ENCODE measurements at regions not wholly inside any gene's neighbourhood (a gene's known extent, or its start where the extent isn't known, plus 50 kb on each side); places are given as distances from the start of the nearest gene placed in this dataset.

DNA sequence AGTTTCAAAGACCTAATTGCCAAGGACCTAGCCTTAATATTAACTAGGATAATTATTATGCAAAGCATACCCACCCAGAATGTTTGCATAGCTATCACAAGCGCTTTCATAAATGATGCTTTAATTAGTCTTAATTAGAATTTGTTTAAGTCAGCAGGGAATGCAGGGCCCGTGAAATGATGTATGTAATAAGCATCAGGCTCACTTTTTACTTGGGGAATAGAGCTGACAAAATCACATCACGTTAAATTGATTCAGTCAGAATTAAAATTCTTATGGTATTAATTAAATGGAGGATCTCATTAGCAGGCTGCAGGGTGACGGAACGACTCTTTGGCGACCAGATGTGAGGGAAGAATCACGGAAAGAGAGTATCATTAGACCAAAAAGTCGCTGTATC is 264.5 kb downstream of the GPD2 start:
- H3K27ac ChIP-seq = no peak overlapping the region
- peaks cover 0 to 11% (median 8%) of the 10 kb centered on the region in 4 donors for H3K4me1 ChIP-seq
- intact Hi-C loops (cut with DNase I) = no loop called here
- H3K27me3 ChIP-seq = no peaks in the 10 kb centered on the region
- no peak for DNase-seq
- WGBS, 2 donors = 83 to 90% methylated on average over 8 of the region's 8 CpGs
- H3K9me3 ChIP-seq = no peaks in the 10 kb centered on the region
- TF ChIP-seq EP300 (IDR thresholded peaks at IDR 0.05) (no peak), POLR2A (IDR thresholded peaks at IDR 0.05) (no peak), POLR2AphosphoS5 (IDR thresholded peaks at IDR 0.05) (no peak)
- TF ChIP-seq, protein P1, sequence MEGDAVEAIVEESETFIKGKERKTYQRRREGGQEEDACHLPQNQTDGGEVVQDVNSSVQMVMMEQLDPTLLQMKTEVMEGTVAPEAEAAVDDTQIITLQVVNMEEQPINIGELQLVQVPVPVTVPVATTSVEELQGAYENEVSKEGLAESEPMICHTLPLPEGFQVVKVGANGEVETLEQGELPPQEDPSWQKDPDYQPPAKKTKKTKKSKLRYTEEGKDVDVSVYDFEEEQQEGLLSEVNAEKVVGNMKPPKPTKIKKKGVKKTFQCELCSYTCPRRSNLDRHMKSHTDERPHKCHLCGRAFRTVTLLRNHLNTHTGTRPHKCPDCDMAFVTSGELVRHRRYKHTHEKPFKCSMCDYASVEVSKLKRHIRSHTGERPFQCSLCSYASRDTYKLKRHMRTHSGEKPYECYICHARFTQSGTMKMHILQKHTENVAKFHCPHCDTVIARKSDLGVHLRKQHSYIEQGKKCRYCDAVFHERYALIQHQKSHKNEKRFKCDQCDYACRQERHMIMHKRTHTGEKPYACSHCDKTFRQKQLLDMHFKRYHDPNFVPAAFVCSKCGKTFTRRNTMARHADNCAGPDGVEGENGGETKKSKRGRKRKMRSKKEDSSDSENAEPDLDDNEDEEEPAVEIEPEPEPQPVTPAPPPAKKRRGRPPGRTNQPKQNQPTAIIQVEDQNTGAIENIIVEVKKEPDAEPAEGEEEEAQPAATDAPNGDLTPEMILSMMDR (IDR thresholded peaks at IDR 0.05) = no peak
- H3K4me3 ChIP-seq = no peak overlapping the region
- no peaks in the 10 kb centered on the region for H3K36me3 ChIP-seq

DNA sequence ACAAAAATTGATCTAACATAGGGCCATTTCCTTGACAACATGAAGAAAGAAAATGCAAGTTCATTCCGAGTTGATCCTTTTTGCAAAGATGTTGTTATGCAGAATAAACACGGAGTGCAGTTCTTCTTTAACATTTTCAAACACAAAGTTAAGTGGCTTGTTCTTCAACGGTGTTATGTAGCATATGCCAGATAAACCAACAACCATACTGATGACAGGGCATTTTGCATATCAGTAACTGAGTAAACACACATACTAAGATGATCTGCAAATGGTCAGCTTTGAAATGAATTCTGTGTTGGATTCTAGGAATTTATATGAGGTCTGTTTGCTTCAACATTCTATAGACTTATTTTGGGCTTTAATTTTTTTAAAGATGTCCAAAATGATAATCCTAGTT is 266.4 kb downstream of the GPD2 start:
- H3K4me1 ChIP-seq = peaks cover 0 to 11% (median 8%) of the 10 kb centered on the region in 4 donors
- no peaks in the 10 kb centered on the region for H3K36me3 ChIP-seq
- DNase-seq = no peak
- H3K27me3 ChIP-seq = no peaks in the 10 kb centered on the region
- H3K9me3 ChIP-seq = no peaks in the 10 kb centered on the region
- TF ChIP-seq EP300 (IDR thresholded peaks at IDR 0.05) = no peak
- TF ChIP-seq POLR2A (IDR thresholded peaks at IDR 0.05) = no peak
- TF ChIP-seq, protein P1 (IDR thresholded peaks at IDR 0.05) = no peak
- TF ChIP-seq POLR2AphosphoS5 (IDR thresholded peaks at IDR 0.05) = no peak
- 48 to 63% methylated on average over 3 of the region's 3 CpGs for WGBS, 2 donors
- intact Hi-C loops (cut with DNase I) = no loop called here
- no peak overlapping the region for H3K4me3 ChIP-seq
- H3K27ac ChIP-seq = no peak overlapping the region

DNA sequence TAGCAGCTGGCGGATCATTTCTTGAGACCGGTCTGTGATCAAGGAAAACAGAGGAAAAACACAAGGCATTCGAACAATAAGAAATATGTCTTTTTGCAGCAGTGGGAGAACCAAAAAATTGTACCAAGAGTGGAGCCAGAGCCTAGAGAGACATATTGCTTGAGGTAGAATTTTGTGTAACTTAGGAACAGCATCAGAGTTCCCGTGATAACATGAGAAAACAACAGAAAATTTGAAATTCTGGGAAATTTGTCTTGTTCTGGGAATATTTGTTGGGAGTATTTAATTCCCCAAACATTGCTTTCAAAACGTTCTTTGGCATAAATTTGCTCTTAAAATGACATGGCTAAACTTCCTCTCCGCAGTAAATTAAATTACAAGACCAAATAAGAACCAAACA is 267.5 kb downstream of the GPD2 start:
- H3K9me3 ChIP-seq = no peaks in the 10 kb centered on the region
- TF ChIP-seq, protein P1 (IDR thresholded peaks at IDR 0.05) = no peak
- TF ChIP-seq POLR2A (IDR thresholded peaks at IDR 0.05) (no peak), POLR2AphosphoS5 (IDR thresholded peaks at IDR 0.05) (no peak), EP300 (IDR thresholded peaks at IDR 0.05) (no peak)
- no peak for DNase-seq
- H3K27me3 ChIP-seq = no peaks in the 10 kb centered on the region
- intact Hi-C loops (cut with DNase I) = no loop called here
- H3K4me1 ChIP-seq = peaks cover 0 to 11% (median 8%) of the 10 kb centered on the region in 4 donors
- 75 to 83% methylated on average over 6 of the region's 6 CpGs for WGBS, 2 donors
- H3K36me3 ChIP-seq = no peaks in the 10 kb centered on the region
- no peak overlapping the region for H3K4me3 ChIP-seq
- H3K27ac ChIP-seq = peak overlapping the region in 1 of 4 donors; percentile 30

DNA sequence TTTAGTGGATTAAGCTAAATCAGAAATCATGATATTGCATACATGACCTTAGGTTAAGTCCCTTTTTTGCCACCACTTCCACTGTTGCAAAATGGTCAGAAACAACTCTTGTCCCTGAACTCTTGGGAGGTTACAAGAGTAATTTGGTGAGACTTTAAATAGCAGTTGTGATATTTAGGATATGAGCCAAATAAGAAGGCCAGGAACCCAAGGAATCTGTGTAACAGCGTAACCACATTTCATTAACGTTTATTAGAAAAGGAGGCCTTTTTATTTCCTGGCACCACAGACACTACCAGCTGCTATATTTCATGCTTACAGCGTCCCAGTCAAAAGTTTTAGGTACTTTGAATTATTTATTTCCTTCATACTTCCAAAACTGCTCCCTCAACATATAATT is 268.0 kb downstream of the GPD2 start:
- peaks cover 0 to 11% (median 8%) of the 10 kb centered on the region in 4 donors for H3K4me1 ChIP-seq
- H3K4me3 ChIP-seq = no peak overlapping the region
- H3K36me3 ChIP-seq = no peaks in the 10 kb centered on the region
- WGBS, 2 donors = 67 to 83% methylated on average over 3 of the region's 3 CpGs
- H3K9me3 ChIP-seq = no peaks in the 10 kb centered on the region
- no peak for DNase-seq
- intact Hi-C loops (cut with DNase I) = no loop called here
- peak overlapping the region in 3 of 4 donors; percentile 13 to 31 (median 30) for H3K27ac ChIP-seq
- TF ChIP-seq POLR2AphosphoS5 (IDR thresholded peaks at IDR 0.05) (no peak), POLR2A (IDR thresholded peaks at IDR 0.05) (no peak)
- TF ChIP-seq, protein P1 (IDR thresholded peaks at IDR 0.05) = no peak
- H3K27me3 ChIP-seq = no peaks in the 10 kb centered on the region

DNA sequence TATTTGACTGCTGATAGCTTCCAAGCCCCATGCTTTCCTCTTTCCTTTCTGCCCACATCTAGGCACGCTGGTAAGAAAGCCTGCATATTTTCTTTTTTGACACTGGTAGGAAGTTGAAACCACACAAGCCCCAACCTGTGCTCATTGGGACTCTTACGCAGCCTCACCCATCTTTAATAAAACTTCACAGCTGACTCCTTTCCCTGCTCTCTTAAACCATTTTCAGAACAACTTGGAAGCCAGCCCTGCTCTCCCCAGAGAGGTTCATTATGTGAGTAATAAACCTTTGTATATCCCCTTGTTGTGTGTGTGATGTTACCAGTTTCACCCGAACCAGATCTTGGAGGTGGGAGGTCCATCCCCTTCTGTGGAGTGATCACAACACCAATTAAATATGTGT is 268.4 kb downstream of the GPD2 start:
- no peaks in the 10 kb centered on the region for H3K36me3 ChIP-seq
- H3K27ac ChIP-seq = peak overlapping the region; percentile 13 to 40 (median 30)
- TF ChIP-seq POLR2AphosphoS5 (IDR thresholded peaks at IDR 0.05) (no peak), POLR2A (IDR thresholded peaks at IDR 0.05) (no peak), EP300 (IDR thresholded peaks at IDR 0.05) (no peak)
- TF ChIP-seq, protein P1 (IDR thresholded peaks at IDR 0.05) = no peak

More for the DNA sequence above, 268.4 kb downstream of the GPD2 start:
- peak; percentile 62 for DNase-seq
- intact Hi-C loops (cut with DNase I) = no loop called here
- 63 to 84% methylated on average over 3 of the region's 3 CpGs for WGBS, 2 donors
- H3K9me3 ChIP-seq = no peaks in the 10 kb centered on the region
- no peaks in the 10 kb centered on the region for H3K27me3 ChIP-seq
- H3K4me3 ChIP-seq = no peak overlapping the region
- peaks cover 0 to 11% (median 8%) of the 10 kb centered on the region in 4 donors for H3K4me1 ChIP-seq

All from sigmoid colon (tissue), 6 donors.